Ishikawa (cell line): ENCODE measurements at regions not wholly inside any gene's neighbourhood (a gene's known extent, or its start where the extent isn't known, plus 50 kb on each side); places are given as distances from the start of the nearest gene placed in this dataset.

Source experiments
- CEBPB ChIP-seq: IDR thresholded peaks from 2 replicates; pipeline ENCODE4 v1.6.1; 2012
- CREB1 ChIP-seq: IDR thresholded peaks from 2 replicates; pipeline ENCODE4 v1.6.1; 2012; ENCODE audit warnings: low read depth
- EGR1 ChIP-seq: IDR thresholded peaks from 2 replicates; pipeline ENCODE4 v1.6.1; 2012
- EP300 ChIP-seq: IDR thresholded peaks from 2 replicates; pipeline ENCODE4 v1.6.1; 2012; ENCODE audit warnings: borderline replicate concordance
- FOXM1 ChIP-seq: IDR thresholded peaks from 2 replicates; pipeline ENCODE4 v1.6.1; 2012; ENCODE audit warnings: low read depth, borderline replicate concordance
- MAX ChIP-seq: IDR thresholded peaks from 2 replicates; pipeline ENCODE4 v1.6.1; 2012
- NFIC ChIP-seq: IDR thresholded peaks from 2 replicates; pipeline ENCODE4 v1.6.1; 2012
- RAD21 ChIP-seq: IDR thresholded peaks from 2 replicates; pipeline ENCODE4 v1.6.1; 2012; ENCODE audit warnings: low read depth
- REST ChIP-seq: IDR thresholded peaks from 2 replicates; pipeline ENCODE4 v1.6.1; 2012; ENCODE audit warnings: low read depth, mild to moderate bottlenecking
- TAF1 ChIP-seq: IDR thresholded peaks from 2 replicates; pipeline ENCODE4 v1.6.1; 2012; ENCODE audit warnings: low read depth, mild to moderate bottlenecking
- TCF12 ChIP-seq: IDR thresholded peaks from 2 replicates; pipeline ENCODE4 v1.6.1; 2012; ENCODE audit warnings: low read depth
- TEAD4 ChIP-seq: IDR thresholded peaks from 2 replicates; pipeline ENCODE4 v1.6.1; 2012
- USF1 ChIP-seq: IDR thresholded peaks from 2 replicates; pipeline ENCODE4 v1.6.1; 2012
- YY1 ChIP-seq: IDR thresholded peaks from 2 replicates; pipeline ENCODE4 v1.6.1; 2012; ENCODE audit warnings: low read depth
- ZBTB7A ChIP-seq: IDR thresholded peaks from 2 replicates; pipeline ENCODE4 v1.6.1; 2012; ENCODE audit warnings: low read depth

GRCh38 chr5:102624405-102624804 is 125.6 kb upstream of the SLCO6A1 start:
- TF ChIP-seq USF1, result no peak
- no peak for TF ChIP-seq TCF12
- no peak for TF ChIP-seq ZBTB7A

- TF ChIP-seq TEAD4 (no peak), RAD21 (no peak), CREB1 (no peak), YY1 (no peak), FOXM1 (no peak), USF1 (no peak), TAF1 (no peak), NFIC (no peak), CEBPB (no peak), MAX (no peak), EGR1 (no peak), ZBTB7A (no peak), TCF12 (no peak)
Observed at GRCh38 chr5:102625468-102625867, 126.7 kb upstream of the SLCO6A1 start.

- TF ChIP-seq CREB1 (no peak), EP300 (no peak), EGR1 (no peak), RAD21 (no peak), REST (no peak), FOXM1 (no peak), TAF1 (no peak), YY1 (no peak), TCF12 (no peak), ZBTB7A (no peak), CEBPB (no peak), NFIC (no peak), TEAD4 (no peak), USF1 (no peak), MAX (no peak)
Observed at GRCh38 chr5:102625928-102626327, 127.1 kb upstream of the SLCO6A1 start.

- TF ChIP-seq TAF1 (no peak), RAD21 (no peak), CEBPB (no peak), CREB1 (no peak), NFIC (no peak), EP300 (no peak), USF1 (no peak), MAX (no peak)
Observed at GRCh38 chr5:102627315-102627714, 127.8 kb upstream of the PAM start.

- no peak for TF ChIP-seq FOXM1
Observed at GRCh38 chr5:102628441-102629175, 126.5 kb upstream of the PAM start.

GRCh38 chr5:102629827-102630605 is 125.1 kb upstream of the PAM start:
- TF ChIP-seq TEAD4 (no peak), FOXM1 (no peak), REST (no peak), CREB1 (no peak), RAD21 (no peak), EP300 (no peak), NFIC (no peak), EGR1 (no peak), TAF1 (no peak), MAX (no peak), TCF12 (no peak), ZBTB7A (no peak), USF1 (no peak), CEBPB (no peak), YY1 (no peak)
